ENCODE measurements at regions not wholly inside any gene's neighbourhood (a gene's known extent, or its start where the extent isn't known, plus 50 kb on each side); places are given as distances from the start of the nearest gene placed in this dataset.

DNA sequence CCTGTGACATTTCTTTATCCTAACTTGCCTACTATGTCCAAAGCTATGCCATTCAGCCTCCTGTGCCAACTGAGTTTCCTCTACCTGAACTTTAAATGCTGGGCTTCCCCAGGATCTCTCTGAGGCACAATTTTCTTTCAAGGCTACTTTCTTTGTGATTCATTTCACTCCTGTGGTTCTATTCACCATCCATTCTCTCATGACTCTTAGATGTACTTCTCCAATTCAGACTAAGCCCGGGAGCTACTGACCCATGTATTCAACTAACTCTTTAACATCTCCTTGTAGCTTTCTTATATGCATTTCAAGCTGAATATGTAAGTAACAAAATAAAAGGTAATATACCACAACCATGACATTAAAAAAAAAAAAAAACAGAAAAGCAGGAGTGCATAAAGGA is 738.9 kb upstream of the USP15 start:
- Histone ChIP-seq H3K27me3 (ENCODE audit: control insufficient read depth in 2 of 2, insufficient read depth in 2 of 2, low read length in 2 of 2) (no peaks in the 10 kb centered on the region), H3K9ac (ENCODE audit: low read depth in 1 of 2, low read length in 2 of 2) (no peak overlapping the region), H3K4me1 (ENCODE audit: control insufficient read depth in 2 of 2, insufficient read depth in 2 of 2, low read length in 2 of 2) (no peaks in the 10 kb centered on the region), H3K4me3 (ENCODE audit: low read length in 2 of 2) (no peak overlapping the region), H3K27ac (ENCODE audit: low read depth in 2 of 2, low read length in 2 of 2) (no peak overlapping the region), H3K9me3 (ENCODE audit: control insufficient read depth in 2 of 2, low read length in 2 of 2) (no peaks in the 10 kb centered on the region), H3K36me3 (ENCODE audit: control insufficient read depth in 2 of 2, insufficient read depth in 2 of 2, low read length in 2 of 2) (no peaks in the 10 kb centered on the region)

GRCh38 chr12:61523276-61523992 is 736.8 kb upstream of the USP15 start:
- H3K36me3 ChIP-seq (ENCODE audit: control insufficient read depth in 2 of 2, insufficient read depth in 2 of 2, low read length in 2 of 2): no peaks in the 10 kb centered on the region
- no peak overlapping the region for H3K9ac ChIP-seq (ENCODE audit: low read depth in 1 of 2, low read length in 2 of 2)
- no peaks in the 10 kb centered on the region for H3K27me3 ChIP-seq (ENCODE audit: control insufficient read depth in 2 of 2, insufficient read depth in 2 of 2, low read length in 2 of 2)
- H3K4me1 ChIP-seq (ENCODE audit: control insufficient read depth in 2 of 2, insufficient read depth in 2 of 2, low read length in 2 of 2): no peaks in the 10 kb centered on the region
- H3K27ac ChIP-seq (ENCODE audit: low read depth in 2 of 2, low read length in 2 of 2): no peak overlapping the region
- H3K4me3 ChIP-seq (ENCODE audit: low read length in 2 of 2): no peak overlapping the region
- H3K9me3 ChIP-seq (ENCODE audit: control insufficient read depth in 2 of 2, low read length in 2 of 2): no peaks in the 10 kb centered on the region

DNA sequence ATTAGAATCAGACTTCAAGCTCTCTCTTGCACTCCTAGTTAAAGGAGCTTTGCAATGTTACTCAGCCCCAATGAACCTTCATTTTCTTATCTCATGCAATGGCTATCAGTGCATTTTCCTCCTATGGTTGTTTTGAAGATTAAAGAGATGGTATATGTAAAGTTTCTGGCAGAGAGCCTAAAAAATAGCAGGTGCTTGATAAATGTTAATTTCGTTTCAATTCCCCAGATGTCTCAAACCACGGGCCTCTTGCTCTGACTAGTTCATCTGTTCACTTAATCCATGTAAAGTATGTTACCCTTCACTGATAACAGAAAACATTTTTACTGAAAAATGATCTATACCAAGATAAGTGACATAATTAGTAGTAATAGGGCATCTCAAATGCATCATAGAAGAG is 735.4 kb upstream of the USP15 start:
- Histone ChIP-seq H3K4me3 (ENCODE audit: low read length in 2 of 2) (no peak overlapping the region), H3K27me3 (ENCODE audit: control insufficient read depth in 2 of 2, insufficient read depth in 2 of 2, low read length in 2 of 2) (no peaks in the 10 kb centered on the region), H3K36me3 (ENCODE audit: control insufficient read depth in 2 of 2, insufficient read depth in 2 of 2, low read length in 2 of 2) (no peaks in the 10 kb centered on the region), H3K27ac (ENCODE audit: low read depth in 2 of 2, low read length in 2 of 2) (no peak overlapping the region), H3K9ac (ENCODE audit: low read depth in 1 of 2, low read length in 2 of 2) (no peak overlapping the region), H3K9me3 (ENCODE audit: control insufficient read depth in 2 of 2, low read length in 2 of 2) (no peaks in the 10 kb centered on the region), H3K4me1 (ENCODE audit: control insufficient read depth in 2 of 2, insufficient read depth in 2 of 2, low read length in 2 of 2) (no peaks in the 10 kb centered on the region)

DNA sequence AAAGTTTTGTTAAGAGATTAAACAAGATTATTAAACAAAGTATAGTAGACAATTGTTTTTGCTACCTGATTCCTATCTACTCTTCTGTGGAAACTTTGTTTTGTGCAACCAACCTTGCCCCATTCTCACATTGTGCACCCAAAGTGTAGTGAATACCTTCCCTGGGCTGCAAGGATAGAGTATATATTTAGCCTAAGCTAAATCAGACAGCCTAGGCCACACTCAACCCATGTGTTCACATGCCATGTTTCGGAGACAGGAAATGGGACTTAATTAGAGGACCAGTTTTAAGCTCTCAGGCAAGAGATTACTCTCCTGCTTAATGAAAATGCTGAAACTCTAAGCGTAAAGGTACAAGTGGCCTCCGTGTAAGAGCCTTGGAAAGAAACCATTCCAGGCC is 734.9 kb upstream of the USP15 start:
- no peak overlapping the region for H3K9ac ChIP-seq (ENCODE audit: low read depth in 1 of 2, low read length in 2 of 2)
- H3K27ac ChIP-seq (ENCODE audit: low read depth in 2 of 2, low read length in 2 of 2): no peak overlapping the region
- no peak overlapping the region for H3K4me3 ChIP-seq (ENCODE audit: low read length in 2 of 2)
- no peaks in the 10 kb centered on the region for H3K9me3 ChIP-seq (ENCODE audit: control insufficient read depth in 2 of 2, low read length in 2 of 2)
- no peaks in the 10 kb centered on the region for H3K36me3 ChIP-seq (ENCODE audit: control insufficient read depth in 2 of 2, insufficient read depth in 2 of 2, low read length in 2 of 2)
- no peaks in the 10 kb centered on the region for H3K4me1 ChIP-seq (ENCODE audit: control insufficient read depth in 2 of 2, insufficient read depth in 2 of 2, low read length in 2 of 2)
- no peaks in the 10 kb centered on the region for H3K27me3 ChIP-seq (ENCODE audit: control insufficient read depth in 2 of 2, insufficient read depth in 2 of 2, low read length in 2 of 2)

- no peak overlapping the region for H3K4me3 ChIP-seq (ENCODE audit: low read length in 2 of 2)
- no peaks in the 10 kb centered on the region for H3K9me3 ChIP-seq (ENCODE audit: control insufficient read depth in 2 of 2, low read length in 2 of 2)
- no peak overlapping the region for H3K9ac ChIP-seq (ENCODE audit: low read depth in 1 of 2, low read length in 2 of 2)
- H3K4me1 ChIP-seq (ENCODE audit: control insufficient read depth in 2 of 2, insufficient read depth in 2 of 2, low read length in 2 of 2): no peaks in the 10 kb centered on the region
- H3K27ac ChIP-seq (ENCODE audit: low read depth in 2 of 2, low read length in 2 of 2): no peak overlapping the region
- no peaks in the 10 kb centered on the region for H3K27me3 ChIP-seq (ENCODE audit: control insufficient read depth in 2 of 2, insufficient read depth in 2 of 2, low read length in 2 of 2)
- no peaks in the 10 kb centered on the region for H3K36me3 ChIP-seq (ENCODE audit: control insufficient read depth in 2 of 2, insufficient read depth in 2 of 2, low read length in 2 of 2)
Observed at GRCh38 chr12:61530456-61530855, 729.7 kb upstream of the USP15 start.

GRCh38 chr12:61531195-61531594 is 729.0 kb upstream of the USP15 start:
- H3K27me3 ChIP-seq (ENCODE audit: control insufficient read depth in 2 of 2, insufficient read depth in 2 of 2, low read length in 2 of 2): no peaks in the 10 kb centered on the region
- no peaks in the 10 kb centered on the region for H3K36me3 ChIP-seq (ENCODE audit: control insufficient read depth in 2 of 2, insufficient read depth in 2 of 2, low read length in 2 of 2)
- H3K9me3 ChIP-seq (ENCODE audit: control insufficient read depth in 2 of 2, low read length in 2 of 2): no peaks in the 10 kb centered on the region
- no peak overlapping the region for H3K4me3 ChIP-seq (ENCODE audit: low read length in 2 of 2)
- H3K27ac ChIP-seq (ENCODE audit: low read depth in 2 of 2, low read length in 2 of 2): no peak overlapping the region
- H3K9ac ChIP-seq (ENCODE audit: low read depth in 1 of 2, low read length in 2 of 2): no peak overlapping the region
- no peaks in the 10 kb centered on the region for H3K4me1 ChIP-seq (ENCODE audit: control insufficient read depth in 2 of 2, insufficient read depth in 2 of 2, low read length in 2 of 2)

DNA sequence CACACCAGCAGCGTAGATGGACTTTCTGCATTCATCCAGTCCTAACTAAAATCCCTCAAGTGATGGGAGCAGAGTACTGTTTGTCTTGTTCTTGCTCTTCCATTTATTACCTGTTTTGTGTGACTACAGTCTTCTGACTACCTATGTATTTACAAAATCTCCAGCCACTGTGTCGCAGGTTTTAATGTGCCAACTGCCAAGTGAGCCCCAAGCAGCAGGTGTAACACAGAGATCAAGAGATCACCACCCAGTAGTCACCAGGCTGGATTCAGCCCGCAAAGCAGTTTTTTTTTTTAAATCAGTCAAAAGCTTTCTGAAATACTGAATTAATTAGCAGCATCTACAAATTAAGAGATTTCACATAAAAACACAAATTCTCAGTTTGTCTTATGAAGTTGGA is 724.1 kb upstream of the USP15 start:
- no peaks in the 10 kb centered on the region for H3K36me3 ChIP-seq (ENCODE audit: control insufficient read depth in 2 of 2, insufficient read depth in 2 of 2, low read length in 2 of 2)
- H3K4me1 ChIP-seq (ENCODE audit: control insufficient read depth in 2 of 2, insufficient read depth in 2 of 2, low read length in 2 of 2): no peaks in the 10 kb centered on the region
- H3K9me3 ChIP-seq (ENCODE audit: control insufficient read depth in 2 of 2, low read length in 2 of 2): no peaks in the 10 kb centered on the region
- no peak overlapping the region for H3K9ac ChIP-seq (ENCODE audit: low read depth in 1 of 2, low read length in 2 of 2)
- H3K4me3 ChIP-seq (ENCODE audit: low read length in 2 of 2): no peak overlapping the region
- no peaks in the 10 kb centered on the region for H3K27me3 ChIP-seq (ENCODE audit: control insufficient read depth in 2 of 2, insufficient read depth in 2 of 2, low read length in 2 of 2)
- H3K27ac ChIP-seq (ENCODE audit: low read depth in 2 of 2, low read length in 2 of 2): no peak overlapping the region

DNA sequence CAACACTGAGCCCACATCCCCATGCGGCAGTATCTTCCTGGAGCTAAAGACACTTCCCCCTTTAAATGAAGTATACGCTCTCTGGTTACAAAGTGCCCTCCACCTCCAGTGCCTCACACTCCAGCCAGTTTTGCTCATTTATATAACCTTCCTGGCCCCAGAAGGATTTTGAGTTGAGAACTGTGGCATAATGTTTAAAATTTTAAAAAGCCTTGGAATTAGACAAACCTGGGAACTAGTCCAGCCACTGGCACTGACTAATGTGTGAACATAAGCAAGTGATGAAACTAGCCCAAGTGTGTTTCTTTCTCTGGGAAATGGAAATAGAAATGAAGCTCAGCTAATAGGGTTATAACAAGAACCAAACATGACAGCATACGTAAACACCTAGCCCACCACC is 723.7 kb upstream of the USP15 start:
- Histone ChIP-seq H3K9ac (ENCODE audit: low read depth in 1 of 2, low read length in 2 of 2) (no peak overlapping the region), H3K36me3 (ENCODE audit: control insufficient read depth in 2 of 2, insufficient read depth in 2 of 2, low read length in 2 of 2) (no peaks in the 10 kb centered on the region), H3K9me3 (ENCODE audit: control insufficient read depth in 2 of 2, low read length in 2 of 2) (no peaks in the 10 kb centered on the region), H3K27ac (ENCODE audit: low read depth in 2 of 2, low read length in 2 of 2) (no peak overlapping the region), H3K4me1 (ENCODE audit: control insufficient read depth in 2 of 2, insufficient read depth in 2 of 2, low read length in 2 of 2) (no peaks in the 10 kb centered on the region), H3K4me3 (ENCODE audit: low read length in 2 of 2) (no peak overlapping the region), H3K27me3 (ENCODE audit: control insufficient read depth in 2 of 2, insufficient read depth in 2 of 2, low read length in 2 of 2) (no peaks in the 10 kb centered on the region)

- H3K9me3 ChIP-seq (ENCODE audit: control insufficient read depth in 2 of 2, low read length in 2 of 2): no peaks in the 10 kb centered on the region
- no peak overlapping the region for H3K4me3 ChIP-seq (ENCODE audit: low read length in 2 of 2)
- H3K36me3 ChIP-seq (ENCODE audit: control insufficient read depth in 2 of 2, insufficient read depth in 2 of 2, low read length in 2 of 2): no peaks in the 10 kb centered on the region
Observed at GRCh38 chr12:61538951-61539350, 721.3 kb upstream of the USP15 start.

DNA sequence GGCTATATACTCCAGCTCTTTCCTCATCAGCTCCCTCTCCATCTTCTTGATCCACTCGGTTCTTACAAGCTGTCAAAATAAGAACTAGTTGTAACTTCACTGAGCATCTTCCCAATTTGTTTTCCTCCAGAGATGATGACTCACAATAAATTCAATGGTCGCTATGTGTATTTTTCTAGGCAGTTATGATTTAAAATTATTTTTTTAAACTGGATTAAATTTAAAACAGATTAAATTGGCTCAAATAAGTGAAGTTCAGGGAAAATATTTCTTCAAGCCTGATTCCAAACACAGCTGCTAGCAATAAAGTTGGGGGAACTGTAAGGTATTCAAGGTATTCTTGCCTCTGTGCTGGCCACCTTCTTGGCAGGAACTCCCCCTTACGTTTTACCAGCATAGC is 717.7 kb upstream of the USP15 start:
- Histone ChIP-seq H3K9ac (ENCODE audit: low read depth in 1 of 2, low read length in 2 of 2) (no peak overlapping the region), H3K4me1 (ENCODE audit: control insufficient read depth in 2 of 2, insufficient read depth in 2 of 2, low read length in 2 of 2) (no peaks in the 10 kb centered on the region), H3K9me3 (ENCODE audit: control insufficient read depth in 2 of 2, low read length in 2 of 2) (no peaks in the 10 kb centered on the region), H3K36me3 (ENCODE audit: control insufficient read depth in 2 of 2, insufficient read depth in 2 of 2, low read length in 2 of 2) (no peaks in the 10 kb centered on the region), H3K27me3 (ENCODE audit: control insufficient read depth in 2 of 2, insufficient read depth in 2 of 2, low read length in 2 of 2) (no peaks in the 10 kb centered on the region), H3K27ac (ENCODE audit: low read depth in 2 of 2, low read length in 2 of 2) (no peak overlapping the region), H3K4me3 (ENCODE audit: low read length in 2 of 2) (no peak overlapping the region)

More at GRCh38 chr12:61538951-61539350, 721.3 kb upstream of the USP15 start:
- H3K4me1 ChIP-seq (ENCODE audit: control insufficient read depth in 2 of 2, insufficient read depth in 2 of 2, low read length in 2 of 2): no peaks in the 10 kb centered on the region
- H3K9ac ChIP-seq (ENCODE audit: low read depth in 1 of 2, low read length in 2 of 2): no peak overlapping the region
- H3K27me3 ChIP-seq (ENCODE audit: control insufficient read depth in 2 of 2, insufficient read depth in 2 of 2, low read length in 2 of 2): no peaks in the 10 kb centered on the region
- H3K27ac ChIP-seq (ENCODE audit: low read depth in 2 of 2, low read length in 2 of 2): no peak overlapping the region

DNA sequence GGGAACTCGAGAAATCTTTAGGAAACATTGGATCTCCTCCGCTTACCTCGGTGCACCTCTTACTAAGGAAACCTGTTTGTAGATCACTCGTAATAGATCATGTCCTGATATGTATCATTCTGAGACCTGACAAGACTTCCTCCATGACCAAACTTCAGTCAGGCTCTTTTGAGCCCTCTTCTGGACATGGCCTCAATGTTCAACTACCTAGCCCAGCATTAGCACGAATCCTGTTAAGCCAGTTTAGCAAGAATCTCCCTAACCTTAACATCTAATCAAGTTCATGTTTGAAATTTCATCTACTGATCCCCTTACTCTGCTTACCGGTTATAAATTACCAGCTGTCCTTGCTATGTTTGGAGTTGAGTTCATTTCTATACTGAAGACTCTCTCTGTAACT is 713.9 kb upstream of the USP15 start:
- H3K27me3 ChIP-seq (ENCODE audit: control insufficient read depth in 2 of 2, insufficient read depth in 2 of 2, low read length in 2 of 2): no peaks in the 10 kb centered on the region
- no peak overlapping the region for H3K9ac ChIP-seq (ENCODE audit: low read depth in 1 of 2, low read length in 2 of 2)
- no peaks in the 10 kb centered on the region for H3K4me1 ChIP-seq (ENCODE audit: control insufficient read depth in 2 of 2, insufficient read depth in 2 of 2, low read length in 2 of 2)
- no peak overlapping the region for H3K27ac ChIP-seq (ENCODE audit: low read depth in 2 of 2, low read length in 2 of 2)
- no peaks in the 10 kb centered on the region for H3K36me3 ChIP-seq (ENCODE audit: control insufficient read depth in 2 of 2, insufficient read depth in 2 of 2, low read length in 2 of 2)
- no peak overlapping the region for H3K4me3 ChIP-seq (ENCODE audit: low read length in 2 of 2)
- H3K9me3 ChIP-seq (ENCODE audit: control insufficient read depth in 2 of 2, low read length in 2 of 2): no peaks in the 10 kb centered on the region
